HG02623 (cell line): ENCODE measurements at regions not wholly inside any gene's neighbourhood (a gene's known extent, or its start where the extent isn't known, plus 50 kb on each side); places are given as distances from the start of the nearest gene placed in this dataset.

Experiments
- ATAC-seq: cut with Tn5 transposase; IDR thresholded peaks from one replicate; pipeline ENCODE4 v1.9.1; 2021; ENCODE audit warnings: moderate library complexity; ENCODE audit not compliant: unreplicated experiment

DNA sequence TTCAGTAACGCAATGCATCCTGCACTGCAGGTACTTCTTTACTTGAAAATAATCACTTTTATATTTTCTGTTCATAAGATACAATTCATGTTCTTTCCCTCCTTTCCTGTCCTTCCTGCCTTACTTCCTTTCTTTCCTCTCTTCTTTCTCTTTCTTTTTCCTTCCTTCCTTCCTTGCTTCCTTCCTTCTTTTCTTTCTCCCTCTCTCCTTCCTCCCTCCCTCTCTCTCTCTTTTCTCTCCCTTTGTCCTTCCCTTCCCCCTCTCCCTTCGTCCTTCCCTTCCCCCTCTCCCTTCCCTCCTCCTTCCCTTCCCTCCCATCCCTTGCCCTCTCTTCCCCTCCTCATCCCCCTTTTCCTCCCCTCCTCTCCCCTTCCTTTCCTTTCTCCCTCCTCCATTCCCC lies 227.8 kb upstream of the KLF6 start:
- ATAC-seq, result no peak

DNA sequence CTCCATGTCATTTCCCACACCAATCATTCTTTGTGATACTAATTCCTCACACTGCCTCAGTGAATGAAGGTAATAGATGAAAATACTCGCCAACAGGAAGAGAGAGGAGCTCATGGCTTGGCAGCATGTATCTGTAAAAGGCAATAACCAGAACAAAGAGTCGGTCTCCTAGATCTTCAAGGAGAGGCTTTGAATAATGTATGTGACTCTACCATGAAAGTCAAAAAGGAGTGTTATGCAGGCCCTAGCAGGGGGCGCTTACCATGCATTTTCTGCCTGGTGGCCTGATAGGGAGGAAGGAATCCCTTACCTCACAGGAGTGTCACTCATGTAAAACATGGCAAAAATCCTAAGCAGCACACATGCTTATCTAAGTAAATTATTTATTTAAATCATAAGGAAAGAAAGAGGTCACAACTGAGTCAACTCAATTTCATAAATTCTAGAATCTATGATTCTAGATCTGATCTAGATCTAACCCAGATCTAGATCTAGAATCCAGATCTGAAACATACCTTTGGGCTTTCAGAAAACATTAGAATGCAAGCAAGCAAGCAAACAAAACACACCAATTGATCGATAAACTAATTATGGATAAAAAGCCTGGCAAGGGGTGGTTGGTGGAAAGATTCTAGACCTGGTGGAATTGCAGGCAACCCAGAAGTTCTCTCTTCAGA lies 226.3 kb upstream of the KLF6 start:
- ATAC-seq, result no peak

DNA sequence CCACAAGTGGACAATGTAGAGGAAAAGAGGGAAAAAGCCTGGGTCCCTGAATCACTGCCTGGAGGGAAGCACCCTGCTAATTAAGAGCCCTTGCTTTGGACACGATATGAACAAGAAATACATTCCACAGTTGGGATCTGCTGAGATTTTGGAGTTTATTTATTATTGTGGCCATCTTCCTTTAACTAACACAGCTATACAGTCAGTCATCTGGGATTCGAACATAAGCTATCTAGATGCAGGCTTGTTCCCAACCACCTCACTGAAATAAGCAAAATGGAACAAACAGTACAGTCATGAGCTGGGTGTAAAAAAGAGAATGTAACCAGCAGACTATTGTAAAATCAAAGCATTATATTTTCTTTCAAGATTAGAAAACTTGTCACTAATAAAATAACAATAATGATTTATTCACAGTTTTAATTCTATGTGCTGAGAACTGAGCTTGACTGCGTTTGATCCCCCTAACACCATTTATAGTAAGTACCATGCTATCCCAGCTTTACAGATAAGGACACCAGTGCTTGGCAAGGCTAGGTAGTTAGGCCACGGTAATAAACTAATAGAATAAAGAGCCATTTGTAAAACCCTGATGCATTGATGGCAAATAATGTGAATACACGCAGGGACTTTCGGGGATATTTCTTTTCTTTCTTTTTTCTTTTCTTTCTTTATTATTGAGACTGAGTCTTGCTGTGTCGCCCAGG lies 223.8 kb upstream of the KLF6 start:
- ATAC-seq, result no peak

DNA sequence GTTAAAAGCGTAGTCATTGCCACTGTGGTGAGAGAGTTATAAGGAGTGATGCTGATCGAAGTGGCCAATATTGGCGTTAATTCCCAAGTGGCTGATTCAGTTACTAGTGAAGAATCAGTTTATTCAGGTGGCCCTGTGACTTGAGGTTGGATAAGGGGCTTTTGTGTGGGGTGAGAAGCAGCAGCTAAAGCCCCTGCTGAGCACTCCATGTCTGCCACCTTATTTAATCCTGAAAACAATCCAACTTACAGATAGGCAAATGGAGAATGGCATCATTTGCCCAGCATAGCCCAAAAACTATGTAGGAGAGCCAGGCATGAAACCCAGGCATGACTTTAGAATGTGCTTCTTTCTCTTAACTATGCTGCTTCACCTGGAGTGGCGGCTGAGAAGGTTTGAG lies 222.8 kb upstream of the KLF6 start:
- no peak for ATAC-seq

DNA sequence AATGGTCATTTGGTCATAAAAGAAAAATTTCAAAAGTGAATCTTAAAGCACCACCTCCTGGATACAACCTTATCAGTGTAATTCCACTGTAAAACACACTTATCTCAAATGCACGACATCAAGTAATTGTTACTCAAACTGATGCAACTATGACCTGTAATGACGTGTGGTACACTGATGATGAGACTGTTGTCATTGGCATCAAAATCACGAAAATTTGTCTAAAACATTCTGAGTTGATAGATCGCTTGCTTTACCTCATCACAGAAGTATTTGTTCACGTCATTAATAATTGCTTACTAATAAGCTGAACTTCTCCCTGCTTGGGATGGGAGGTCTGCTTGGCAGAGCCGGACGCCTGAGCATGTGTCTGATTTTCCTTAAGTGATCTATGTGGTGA lies 221.8 kb upstream of the KLF6 start:
- no peak for ATAC-seq

DNA sequence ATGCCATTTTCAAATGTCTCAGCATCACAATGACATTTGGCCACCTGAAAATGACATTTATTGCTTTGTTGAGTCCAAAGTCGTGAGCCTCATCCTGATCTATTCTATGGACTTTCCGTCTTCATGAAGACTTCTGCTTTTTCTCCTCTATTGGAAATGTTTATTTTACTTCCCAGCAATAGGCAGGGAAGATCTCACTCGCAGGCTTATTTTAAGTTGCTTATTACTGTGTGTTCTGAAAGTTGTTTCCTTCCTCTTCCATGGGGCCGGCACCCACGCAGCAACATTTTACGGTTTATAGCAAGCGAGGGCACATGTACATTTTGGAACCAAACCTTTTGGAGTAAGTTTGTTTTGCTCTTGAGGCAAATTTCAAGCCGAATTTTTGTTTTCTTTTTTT lies 221.0 kb upstream of the KLF6 start:
- ATAC-seq, result no peak

DNA sequence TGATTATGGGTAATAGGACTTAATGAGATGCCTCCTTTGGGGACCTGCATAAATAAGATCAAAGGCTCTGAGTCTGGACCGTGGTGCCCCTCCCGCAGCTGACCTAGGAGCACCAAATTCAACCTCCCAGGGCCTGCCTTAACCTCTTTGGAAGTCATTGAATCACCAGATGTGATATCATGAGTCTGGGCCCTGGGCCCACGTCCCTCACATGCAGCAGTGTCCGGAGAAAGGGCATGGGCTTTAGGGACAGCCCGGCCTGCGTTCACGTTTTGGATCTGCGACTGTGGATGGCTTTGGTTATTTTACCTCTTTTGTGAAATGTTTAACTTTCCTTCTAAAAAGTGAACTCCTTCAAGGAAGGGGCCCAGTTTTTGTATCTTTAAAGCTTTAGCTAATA lies 220.0 kb upstream of the KLF6 start:
- ATAC-seq, result no peak

DNA sequence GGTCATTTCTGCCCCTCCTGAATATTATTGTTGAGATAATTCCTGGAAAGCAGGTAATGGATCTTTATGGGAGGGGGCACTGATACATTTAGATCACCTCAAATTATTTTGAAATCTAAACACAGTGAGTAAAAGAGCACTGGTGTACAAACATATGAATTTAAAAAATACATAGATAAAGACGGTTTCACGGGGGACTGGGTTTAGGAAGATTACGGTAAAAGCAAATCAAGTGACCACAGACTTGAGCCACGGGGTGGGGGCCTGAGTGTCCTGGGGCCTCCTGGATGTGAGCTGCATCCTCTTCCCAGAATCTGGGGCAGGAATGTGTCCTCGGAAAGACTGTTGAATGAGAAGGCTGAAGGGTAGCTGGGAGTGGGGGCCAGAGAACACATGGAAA lies 219.1 kb upstream of the KLF6 start:
- ATAC-seq, result no peak

DNA sequence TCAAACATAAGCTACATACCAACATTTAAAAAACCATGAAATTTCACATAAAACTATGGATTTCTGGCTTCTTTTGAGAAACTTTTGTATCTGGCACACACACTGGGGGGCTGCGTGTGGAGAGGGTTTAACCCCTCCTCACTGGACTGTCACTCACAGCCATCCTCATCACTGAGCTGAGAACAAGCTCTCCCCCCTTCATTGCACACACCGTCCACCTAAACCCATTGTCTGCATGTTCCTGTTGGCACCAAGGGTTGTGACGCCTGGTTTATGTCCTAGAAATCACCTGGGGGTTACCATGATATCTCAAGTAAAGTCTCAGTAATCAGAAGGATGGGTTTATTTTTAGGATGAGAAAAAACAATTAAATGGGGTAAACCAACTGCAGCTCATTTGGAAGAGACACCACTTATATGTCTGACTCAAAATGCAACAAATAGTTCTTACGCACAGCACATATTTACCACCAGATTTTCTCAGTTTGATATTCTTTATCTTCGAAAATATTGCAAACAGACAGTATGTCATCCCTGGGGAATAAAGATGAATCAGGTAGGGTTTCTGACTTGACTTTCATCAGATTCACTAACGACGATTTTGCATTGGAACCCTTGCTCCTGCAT lies 218.5 kb upstream of the KLF6 start:
- no peak for ATAC-seq

DNA sequence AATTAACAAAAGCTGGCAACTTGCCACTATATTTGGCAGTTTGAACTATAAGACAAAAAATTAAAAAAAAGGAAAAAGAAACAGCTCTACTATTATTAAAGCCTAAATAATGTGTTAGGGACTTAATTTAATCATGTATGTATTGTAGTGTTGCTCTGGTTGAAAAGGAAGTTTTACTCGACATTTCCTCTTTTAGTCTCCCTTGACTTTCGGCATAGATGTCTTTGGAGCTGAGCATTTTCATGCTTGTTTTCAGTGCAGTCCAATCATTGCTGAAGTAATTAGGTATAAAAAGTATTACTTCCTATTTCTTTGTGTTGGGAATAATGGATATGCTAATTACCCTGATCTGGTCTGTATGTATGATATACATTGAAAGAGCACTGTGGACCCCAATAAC lies 216.8 kb upstream of the KLF6 start:
- no peak for ATAC-seq

DNA sequence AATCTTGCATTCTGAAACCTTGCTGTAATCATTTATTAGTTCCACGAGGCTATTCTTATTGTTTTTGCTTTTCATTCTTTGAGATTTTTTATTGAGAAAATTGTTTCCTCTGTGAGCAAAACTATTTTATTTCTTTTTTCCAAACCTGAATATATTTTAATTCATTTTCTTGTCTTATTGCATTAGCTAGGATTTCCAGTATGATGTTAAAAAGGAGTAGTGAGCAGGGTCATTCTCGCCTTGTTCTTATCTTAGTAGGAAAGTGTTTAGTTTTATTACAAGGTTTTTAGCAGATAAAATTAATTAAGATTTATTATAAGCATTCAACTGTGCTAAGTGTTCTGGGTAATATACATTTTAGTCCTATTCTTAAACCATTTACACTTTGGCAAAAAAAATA lies 214.6 kb upstream of the KLF6 start:
- no peak for ATAC-seq

DNA sequence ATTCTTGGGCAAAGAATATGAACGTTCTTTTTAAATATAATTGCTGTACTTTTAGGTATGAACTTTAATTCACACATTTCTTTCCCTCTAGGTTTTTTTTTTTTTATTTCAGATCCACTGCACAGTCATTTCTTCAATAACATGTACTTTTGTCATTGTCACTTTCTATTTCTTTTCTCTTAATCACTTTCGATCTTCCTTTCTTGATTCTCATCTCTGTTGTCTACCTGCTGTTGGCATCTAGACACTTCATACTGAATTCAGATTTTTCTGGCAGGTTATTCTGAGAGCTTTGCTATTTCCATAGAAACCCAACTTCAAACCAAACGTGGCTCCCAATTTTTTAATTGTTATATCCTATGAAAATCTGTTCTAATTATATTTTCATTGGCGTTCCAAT lies 211.7 kb upstream of the KLF6 start:
- no peak for ATAC-seq

DNA sequence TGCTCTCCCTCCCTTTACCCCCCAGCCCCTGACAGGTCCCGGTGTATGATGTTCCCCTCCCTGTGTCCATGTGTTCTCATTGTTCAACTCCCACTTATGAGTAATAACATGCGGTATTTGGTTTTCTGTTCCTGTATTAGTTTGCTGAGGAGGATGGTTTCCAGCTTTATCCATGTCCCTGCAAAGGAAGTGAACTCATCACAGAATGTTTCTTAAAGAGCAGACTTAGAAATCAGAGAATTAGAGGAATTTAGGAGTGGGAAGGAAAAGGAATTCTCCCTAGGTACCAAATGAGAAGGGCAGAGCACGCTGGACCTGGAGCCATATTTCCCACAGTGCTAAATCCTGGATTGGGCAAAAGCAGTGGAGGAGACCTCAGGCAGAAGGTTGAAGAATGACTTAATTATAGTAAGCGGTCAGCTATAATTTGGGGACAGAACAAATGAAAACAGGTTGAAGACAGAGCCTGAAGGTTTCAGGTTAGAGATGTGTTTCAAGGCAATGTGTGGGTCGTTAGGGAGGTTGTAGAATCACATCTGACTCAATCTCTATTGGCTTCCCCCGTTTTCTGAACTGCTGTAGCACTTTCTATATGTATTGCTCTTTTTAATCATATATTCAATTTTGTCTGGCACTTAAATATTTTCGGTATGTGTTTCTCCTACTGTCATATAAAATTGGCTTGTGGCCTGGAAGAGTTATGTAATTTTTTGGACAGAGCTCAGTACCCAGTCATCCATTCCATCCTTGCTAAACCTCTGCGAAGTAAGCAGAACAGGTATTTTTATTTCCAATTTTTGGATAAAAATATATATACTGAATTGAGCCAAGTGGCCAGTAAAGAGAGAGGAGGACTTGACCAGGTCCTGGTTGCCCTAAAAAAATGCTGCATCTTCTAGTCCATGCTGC lies 210.5 kb upstream of the KLF6 start:
- no peak for ATAC-seq

DNA sequence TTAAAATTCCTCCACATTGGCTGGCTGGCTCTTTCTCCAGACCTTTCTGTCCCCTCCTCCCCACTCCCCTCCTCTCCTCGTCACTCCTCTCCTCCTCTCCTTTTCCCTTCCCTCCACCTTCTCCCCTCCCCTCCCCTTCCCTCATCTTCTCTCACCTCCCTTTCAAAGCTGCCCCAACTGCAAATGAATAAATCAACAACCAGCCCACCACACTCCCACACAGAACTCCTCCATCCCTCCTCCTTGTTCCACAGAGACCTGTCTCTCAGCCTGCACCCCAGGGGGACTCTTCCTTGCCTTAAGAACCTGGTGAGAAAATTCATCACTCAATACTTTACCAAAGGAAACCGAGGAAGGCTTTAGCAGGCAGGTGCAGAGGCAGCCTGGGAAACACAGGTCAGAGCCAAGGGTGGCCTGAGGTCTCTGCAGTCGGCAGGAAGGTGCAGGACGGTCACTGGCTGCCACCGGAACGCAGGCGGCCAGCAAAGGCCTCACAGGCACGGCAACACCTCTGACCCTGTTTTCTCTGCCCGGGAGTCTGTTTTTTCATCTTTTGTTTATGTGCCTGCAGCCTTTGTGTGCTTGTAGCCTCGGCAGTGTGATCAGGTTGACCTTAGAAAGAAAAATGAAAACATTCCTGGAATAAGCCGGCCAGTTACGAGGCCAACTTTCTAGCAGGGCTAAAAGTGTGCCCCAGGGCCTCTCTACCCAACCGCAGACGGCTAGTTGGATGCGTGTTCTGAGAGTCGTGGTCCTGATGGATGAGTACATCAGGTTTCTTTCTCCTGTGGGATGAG lies 207.6 kb upstream of the KLF6 start:
- no peak for ATAC-seq

DNA sequence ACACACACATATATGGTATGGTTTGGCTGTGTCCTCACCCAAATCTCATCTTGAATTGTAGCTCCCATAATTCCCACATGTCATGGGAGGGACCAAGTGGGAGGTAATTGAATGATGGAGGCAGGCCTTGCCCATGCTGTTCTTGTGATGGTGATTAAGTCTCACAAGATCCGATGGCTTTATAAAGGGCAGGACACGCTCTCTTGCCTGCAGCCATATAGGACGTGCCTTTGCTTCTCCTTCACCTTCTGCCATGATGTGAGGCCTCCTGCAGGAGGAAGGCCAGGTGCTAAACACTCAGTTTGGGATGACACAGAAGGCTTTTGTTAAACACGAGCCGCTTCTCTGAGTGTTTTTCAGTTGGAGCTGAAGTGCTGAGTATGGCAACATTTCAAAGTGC lies 205.3 kb upstream of the KLF6 start:
- ATAC-seq, result no peak

DNA sequence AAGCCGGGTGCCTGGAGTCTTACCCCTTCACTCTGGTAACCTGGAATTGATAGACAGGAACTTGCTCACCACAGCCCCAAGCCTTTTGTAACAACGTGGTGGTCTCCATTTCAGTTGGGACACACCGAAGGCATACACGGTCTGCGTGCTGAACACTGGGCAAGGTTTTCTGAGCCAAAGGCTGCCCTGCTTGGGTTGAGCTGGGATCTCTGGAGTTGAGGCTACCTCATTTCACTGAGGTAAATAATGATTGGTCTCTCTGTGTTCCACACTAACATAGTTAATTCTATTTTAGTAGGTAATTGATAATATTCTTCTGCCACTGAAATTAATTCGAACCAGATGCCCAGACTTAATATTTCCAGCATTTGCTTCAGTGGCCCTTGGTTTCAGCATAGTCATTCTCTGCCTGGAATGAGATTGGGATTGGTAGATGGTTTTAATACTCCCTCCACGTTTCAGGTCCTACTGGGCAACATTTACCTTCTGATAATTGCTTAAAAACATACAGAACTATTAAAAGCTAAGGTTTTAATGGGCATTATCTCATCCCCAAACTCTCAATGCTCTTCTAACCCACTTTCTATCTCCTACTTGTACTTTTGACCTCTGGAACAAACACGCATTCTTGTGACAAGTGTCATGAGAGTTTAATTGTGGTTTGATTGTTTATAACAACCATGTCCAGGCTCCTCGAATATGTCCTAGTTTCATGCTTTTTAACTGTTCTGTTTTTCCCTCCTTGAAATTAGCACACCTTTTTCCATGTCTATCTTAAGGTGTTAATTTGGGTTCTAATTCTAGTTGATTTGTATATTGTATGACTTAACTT lies 202.3 kb upstream of the KLF6 start:
- ATAC-seq, result no peak

DNA sequence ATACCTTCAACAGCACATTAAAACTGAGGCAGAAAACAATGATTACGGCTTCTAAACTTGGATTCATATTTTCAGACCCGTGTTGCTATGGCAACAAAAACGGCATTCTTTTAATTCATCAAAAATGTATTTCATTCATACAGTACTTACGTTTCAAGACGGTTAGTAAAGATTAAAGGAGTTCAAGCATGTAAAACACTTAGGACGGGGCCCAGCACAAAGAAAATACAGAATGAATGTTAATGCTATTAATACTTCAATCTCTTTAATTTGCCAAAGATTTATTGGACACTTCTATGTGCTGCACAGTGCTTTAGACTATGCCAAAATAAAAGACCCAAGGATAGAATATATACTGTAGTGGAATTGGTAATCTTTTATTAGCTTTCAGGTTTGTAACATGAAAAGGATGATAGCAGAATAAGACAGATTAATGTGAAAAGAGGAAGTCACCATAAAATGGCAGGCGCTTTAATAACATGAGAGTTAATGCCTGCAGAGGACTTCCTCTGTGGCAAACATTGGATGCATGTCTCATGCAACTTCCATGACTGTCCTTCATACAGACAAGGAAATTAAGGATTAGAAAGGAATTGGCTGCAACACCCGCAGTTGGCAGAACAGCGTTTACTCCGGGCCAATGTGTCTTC lies 201.6 kb upstream of the KLF6 start:
- no peak for ATAC-seq

DNA sequence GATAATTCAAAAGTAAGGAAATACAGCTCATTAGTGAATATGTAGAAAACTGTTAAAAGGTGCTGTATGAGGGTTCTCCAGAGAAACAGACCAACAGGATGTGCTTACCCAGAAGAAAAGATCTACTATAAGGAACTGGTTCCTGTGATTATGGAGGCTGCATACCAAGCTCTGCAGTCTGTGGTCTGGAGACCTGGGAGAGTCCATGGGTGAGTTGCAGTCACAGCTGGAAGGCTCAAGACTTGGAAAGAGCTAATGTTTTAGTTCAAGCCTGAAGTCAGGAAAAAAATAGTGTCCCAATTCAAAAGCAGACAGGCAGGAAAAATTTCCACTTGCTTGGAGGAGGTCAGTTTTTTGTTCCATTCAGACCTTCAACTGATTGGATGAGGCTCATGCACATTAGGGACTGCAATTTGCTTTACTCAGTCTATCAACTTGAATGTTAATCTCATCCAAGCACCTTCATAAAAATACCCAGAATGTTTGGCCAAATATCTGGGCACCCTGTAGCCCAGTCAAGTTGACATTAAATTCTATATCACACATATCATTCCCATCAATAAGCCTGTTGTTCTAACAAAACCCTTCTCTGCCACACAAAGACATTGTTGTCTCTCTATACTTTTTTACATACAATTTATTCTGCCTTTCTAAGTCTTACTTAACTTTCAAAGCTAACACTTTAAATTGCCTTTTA lies 197.9 kb upstream of the KLF6 start:
- no peak for ATAC-seq

DNA sequence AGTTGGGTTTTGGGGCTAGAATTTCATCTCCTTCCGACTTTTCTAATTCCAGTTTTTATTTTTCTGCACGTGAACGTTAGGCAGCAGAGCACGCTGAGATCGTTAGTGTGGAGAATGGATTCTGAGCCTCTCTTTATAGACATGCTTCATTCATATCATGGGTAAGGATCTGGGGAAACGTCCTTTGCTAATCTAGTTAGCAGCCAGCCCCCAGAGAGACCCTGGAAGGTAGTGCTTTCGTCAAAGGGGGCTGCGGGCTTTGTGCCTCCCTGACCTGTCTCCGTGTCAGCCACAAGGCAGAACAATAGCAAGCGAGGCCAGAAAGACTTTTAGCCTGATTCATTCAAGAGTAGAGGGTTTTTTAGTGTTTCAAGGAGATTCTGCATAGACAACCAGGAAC lies 196.3 kb upstream of the KLF6 start:
- ATAC-seq, result no peak
